ENCODE measurements at regions not wholly inside any gene's neighbourhood (a gene's known extent, or its start where the extent isn't known, plus 50 kb on each side); places are given as distances from the start of the nearest gene placed in this dataset.

- TF ChIP-seq CTCF (IDR thresholded peaks at IDR 0.05) = no peak
- TF ChIP-seq EP300 (IDR thresholded peaks at IDR 0.05) = no peak
- no peak for TF ChIP-seq POLR2A (IDR thresholded peaks at IDR 0.05)
These were observed 277.6 kb downstream of the SLITRK6 start for GRCh38 chr13:85521657-85522056.
